IMR-90 (cell line): ENCODE measurements at regions not wholly inside any gene's neighbourhood (a gene's known extent, or its start where the extent isn't known, plus 50 kb on each side); places are given as distances from the start of the nearest gene placed in this dataset.
A peak's percentile ranks its signal among the peaks of the same experiment; 100 is the strongest.

Experiments
- ATAC-seq: fragments of 200-7000 bp; cut with Tn5 transposase; 2 replicates; pipeline ENCODE4 v1.9.1; 2020; ENCODE audit warnings: low read depth, mild to moderate bottlenecking, moderate library complexity
- BruUV-seq: library from RNA; stranded (reverse); fragments of 400-500 nt; replicated peaks from 2 replicates; lab custom pipeline; 2021; lab: Mats Ljungman, UMichigan
- CTCF ChIA-PET: fragments of 300-600 bp; formaldehyde crosslinking; extraction: SDS; loops from one replicate; lab custom pipeline; 2021; ENCODE audit warnings: antibody characterized with exemption; lab: Yijun Ruan, JAX
- POLR2A ChIA-PET: fragments of 300-600 bp; sonication (Branson Sonifier 250); formaldehyde crosslinking; loops from one replicate; lab custom pipeline; 2022; ENCODE audit warnings: antibody characterized with exemption; ENCODE audit not compliant: unreplicated experiment; lab: Charles Lee
- DNase-seq: peaks from one replicate; pipeline ENCODE4 v3.0.0; 2013
- H2AFZ ChIP-seq: replicated peaks from 2 replicates; pipeline ENCODE3; 2013; ENCODE audit warnings: low read length, mild to moderate bottlenecking; ENCODE audit not compliant: poor library complexity
- H2AK5ac ChIP-seq: 2 replicates; pipeline ENCODE4 v1.6.1; 2013; ENCODE audit warnings: low read depth, low read length, inconsistent platforms
- H2AK9ac ChIP-seq: replicated peaks from 2 replicates; pipeline ENCODE3; 2013; ENCODE audit warnings: mild to moderate bottlenecking, low read depth, low read length, moderate library complexity; ENCODE audit not compliant: poor library complexity
- H2BK120ac ChIP-seq: 2 replicates; pipeline ENCODE4 v1.6.1; 2013; ENCODE audit warnings: low read depth, low read length, inconsistent platforms
- H2BK15ac ChIP-seq: 3 replicates; pipeline ENCODE4 v1.6.1; 2013; ENCODE audit warnings: low read depth, low read length, inconsistent platforms
- H2BK20ac ChIP-seq: 2 replicates; pipeline ENCODE4 v1.6.1; 2013; ENCODE audit warnings: low read depth, mild to moderate bottlenecking, inconsistent platforms, low read length, moderate library complexity
- H2BK5ac ChIP-seq: 2 replicates; pipeline ENCODE4 v1.6.1; 2013; ENCODE audit warnings: mild to moderate bottlenecking, low read depth, low read length, inconsistent platforms; ENCODE audit not compliant: poor library complexity, severe bottlenecking
- H3K14ac ChIP-seq: replicated peaks from 2 replicates; pipeline ENCODE4 v1.6.1; 2013; ENCODE audit warnings: low read depth, low read length, inconsistent platforms
- H3K18ac ChIP-seq: 2 replicates; pipeline ENCODE4 v1.6.1; 2013; ENCODE audit warnings: low read depth, low read length, control low read depth
- H3K23ac ChIP-seq: 2 replicates; pipeline ENCODE4 v1.6.1; 2013; ENCODE audit warnings: low read depth, low read length, inconsistent platforms
- H3K27ac ChIP-seq: 2 replicates; pipeline ENCODE4 v1.5.1; 2013; ENCODE audit warnings: mild to moderate bottlenecking, control low read depth, low read length; ENCODE audit not compliant: insufficient read depth
- H3K27me3 ChIP-seq: 2 replicates; pipeline ENCODE4 v1.6.1; 2013; ENCODE audit warnings: low read length; ENCODE audit not compliant: control insufficient read depth, insufficient read depth
- H3K36me3 ChIP-seq: 2 replicates; pipeline ENCODE4 v1.6.1; 2013; ENCODE audit warnings: low read length, mixed read lengths; ENCODE audit not compliant: control insufficient read depth, insufficient read depth
- H3K4ac ChIP-seq: 2 replicates; pipeline ENCODE4 v1.6.1; 2013; ENCODE audit warnings: low read depth, low read length, inconsistent platforms
- H3K4me1 ChIP-seq: 2 replicates; pipeline ENCODE4 v1.6.1; 2013; ENCODE audit warnings: low read length, mixed read lengths; ENCODE audit not compliant: control insufficient read depth, insufficient read depth
- H3K4me2 ChIP-seq: 2 replicates; pipeline ENCODE4 v1.6.1; 2013; ENCODE audit warnings: low read depth, mild to moderate bottlenecking, control low read depth, low read length, moderate library complexity
- H3K4me3 ChIP-seq: 2 replicates; pipeline ENCODE4 v1.5.1; 2013; ENCODE audit warnings: low read depth, mild to moderate bottlenecking, control low read depth, low read length, moderate library complexity; ENCODE audit not compliant: insufficient read depth
- H3K56ac ChIP-seq: 2 replicates; pipeline ENCODE4 v1.6.1; 2013; ENCODE audit warnings: low read length, inconsistent platforms; ENCODE audit not compliant: insufficient read depth; ENCODE audit errors: extremely low read depth
- H3K79me1 ChIP-seq, 2 experiments: 2 replicates each; pipeline ENCODE4 v1.6.1; 2013; ENCODE audit warnings: low read length in 2 of 2, inconsistent platforms in 1 of 2, low read depth in 1 of 2
- H3K9ac ChIP-seq: 2 replicates; pipeline ENCODE4 v1.6.1; 2013; ENCODE audit warnings: low read depth, low read length, control low read depth
- H3K9me1 ChIP-seq: 2 replicates; pipeline ENCODE4 v1.6.1; 2013; ENCODE audit warnings: low read length, inconsistent platforms; ENCODE audit not compliant: insufficient read depth
- H3K9me3 ChIP-seq: 2 replicates; pipeline ENCODE4 v1.6.1; 2013; ENCODE audit warnings: low read length; ENCODE audit not compliant: control insufficient read depth, insufficient read depth
- H4K20me1 ChIP-seq: 2 replicates; pipeline ENCODE4 v1.6.1; 2013; ENCODE audit warnings: low read length, inconsistent platforms; ENCODE audit not compliant: insufficient read depth
- H4K5ac ChIP-seq: 2 replicates; pipeline ENCODE4 v1.6.1; 2013; ENCODE audit warnings: mild to moderate bottlenecking, low read depth, low read length, control low read depth
- H4K8ac ChIP-seq, 2 experiments: 2 replicates each; pipeline ENCODE4 v1.6.1; 2013; ENCODE audit warnings: low read depth in 2 of 2, low read length in 2 of 2, control low read depth in 1 of 2, inconsistent platforms in 1 of 2
- H4K91ac ChIP-seq: 2 replicates; pipeline ENCODE4 v1.6.1; 2013; ENCODE audit warnings: low read depth, low read length, inconsistent platforms; ENCODE audit not compliant: insufficient read depth
- BHLHE40 ChIP-seq: fragments of 150-350 bp; IDR thresholded peaks from 2 replicates; pipeline ENCODE4 v1.6.1; 2016; ENCODE audit warnings: mild to moderate bottlenecking, low read depth, low read length
- MAZ ChIP-seq: IDR thresholded peaks from 2 replicates; pipeline ENCODE4 v1.6.1; 2012; ENCODE audit warnings: low read depth, mild to moderate bottlenecking, low read length, improper control_type of control experiment, moderate library complexity, borderline replicate concordance
- MXI1 ChIP-seq: IDR thresholded peaks from 2 replicates; pipeline ENCODE4 v1.6.1; 2012; ENCODE audit warnings: low read depth, mild to moderate bottlenecking, low read length, moderate library complexity, borderline replicate concordance
- RCOR1 ChIP-seq: IDR thresholded peaks from 2 replicates; pipeline ENCODE4 v1.6.1; 2012; ENCODE audit warnings: mild to moderate bottlenecking, low read length, improper control_type of control experiment; ENCODE audit not compliant: insufficient replicate concordance
- dilution Hi-C: fragments of 300-500 bp; cut with HindIII; formaldehyde crosslinking; loops from one replicate; pipeline ENCODE4 v1.14.3; 2018; ENCODE audit warnings: low sequenced_read_pairs; ENCODE audit not compliant: unreplicated experiment
- in situ Hi-C: fragments of 300-500 bp; cut with MboI; formaldehyde crosslinking; loops from 3 replicates; pipeline ENCODE4 v1.14.3; 2019; ENCODE audit warnings: low sequenced_read_pairs, inconsistent platforms, mixed read lengths
- intact Hi-C: fragments of 100-400 bp; cut with micrococcal nuclease; formaldehyde crosslinking; loops from 2 replicates; pipeline ENCODE4 v1.10.0; 2022

DNA sequence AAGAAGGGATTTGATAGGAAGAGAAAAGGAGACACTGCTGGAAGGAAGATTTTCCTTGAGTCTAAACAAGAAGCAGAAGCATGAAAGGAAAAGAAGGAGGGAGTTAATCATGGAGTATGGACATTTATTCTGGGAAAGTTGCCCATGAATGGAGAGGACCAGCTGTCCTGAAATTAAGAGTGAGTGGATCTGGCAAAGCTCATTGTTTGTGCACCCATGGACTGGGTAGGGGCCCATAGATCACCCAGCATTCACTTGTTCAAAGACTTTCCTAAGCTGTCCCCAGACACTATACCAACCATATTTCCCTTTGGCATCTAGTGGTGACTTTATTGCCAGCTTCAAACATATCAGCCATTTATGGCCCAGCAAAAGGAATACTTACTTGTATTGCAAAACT is 422.7 kb downstream of the FBXO15 start:
- Histone ChIP-seq H4K8ac (no peak overlapping the region), H3K4me1 (no peaks in the 10 kb centered on the region), H2BK15ac (no peak overlapping the region), H2AK5ac (no peak overlapping the region), H3K18ac (no peak overlapping the region), H3K4me2 (no peak overlapping the region), H3K9ac (no peak overlapping the region), H4K5ac (no peak overlapping the region), H3K27ac (no peak overlapping the region), H2BK20ac (no peak overlapping the region), H3K79me1 (no peaks in the 10 kb centered on the region), H3K4ac (no peak overlapping the region), H2BK5ac (no peak overlapping the region), H3K27me3 (no peaks in the 10 kb centered on the region), H2AK9ac (no peak overlapping the region), H4K91ac (no peak overlapping the region), H3K9me1 (peaks cover 2% of the 10 kb centered on the region; the same call in 1 of the 2 replicates), H4K20me1 (no peaks in the 10 kb centered on the region), H3K14ac (no peak overlapping the region), H2BK120ac (no peak overlapping the region), H2AFZ (no peak overlapping the region), H3K4me3 (no peak overlapping the region), H3K9me3 (no peaks in the 10 kb centered on the region), H3K56ac (no peak overlapping the region), H3K36me3 (no peaks in the 10 kb centered on the region), H3K23ac (no peak overlapping the region)
- intact Hi-C loops (no loop called here), dilution Hi-C loops (no loop called here), in situ Hi-C loops (no loop called here)
- no TSS peak for BruUV-seq
- TF ChIP-seq RCOR1 (no peak), MAZ (no peak), BHLHE40 (no peak), MXI1 (no peak)
- ATAC-seq (no peak), DNase-seq (peak; percentile 20)
- POLR2A ChIA-PET, result no interaction called here
- CTCF ChIA-PET, result interaction anchor here (0.7 kb wide), 1 partner anchor 701 kb away, joined by 3 read pairs; no protein-coding TSS in a partner anchor
